K562 (cell line): ENCODE measurements at regions not wholly inside any gene's neighbourhood (a gene's known extent, or its start where the extent isn't known, plus 50 kb on each side); places are given as distances from the start of the nearest gene placed in this dataset.

Experiments used
- CBFB ChIP-seq: sonication (generic); formaldehyde crosslinking; IDR thresholded peaks from 2 replicates; pipeline ENCODE4 v1.4.0; 2020; ENCODE audit warnings: mild to moderate bottlenecking, missing genetic modification reagents
- CBX3 ChIP-seq, 2 experiments: IDR thresholded peaks; 1 replicate in 1 of 2; 2 replicates in 1 of 2; pipeline ENCODE4 v1.6.1; 2012; ENCODE audit warnings: inconsistent platforms in 2 of 2, low read length in 2 of 2, borderline replicate concordance in 1 of 2, control low read depth in 1 of 2
- EGR1 ChIP-seq: fragments of 450-650 bp; conservative IDR thresholded peaks from 2 replicates; pipeline ENCODE4 v1.6.1; 2017; ENCODE audit warnings: mild to moderate bottlenecking
- EP300 ChIP-seq: IDR thresholded peaks from 2 replicates; pipeline ENCODE4 v1.6.1; 2012; ENCODE audit warnings: low read length, improper control_type of control experiment
- JUN ChIP-seq, 2 experiments: sonication (generic) in 1 of 2; formaldehyde crosslinking in 1 of 2; IDR thresholded peaks; 2 replicates each; pipeline versions ENCODE4 v1.6.1 to v1.8.0; 2012 to 2022; ENCODE audit warnings: borderline replicate concordance in 2 of 2, mild to moderate bottlenecking in 2 of 2, improper control_type of control experiment in 1 of 2, low read depth in 1 of 2, low read length in 1 of 2, missing genetic modification reagents in 1 of 2
- MTF1 ChIP-seq: fragments of 250-450 bp; sonication (Bioruptor Pico); IDR thresholded peaks from 2 replicates; pipeline ENCODE4 v1.9.0; 2021; ENCODE audit warnings: moderate library complexity, mild to moderate bottlenecking, inconsistent platforms, borderline replicate concordance
- SIN3B ChIP-seq: fragments of 450-650 bp; IDR thresholded peaks from 2 replicates; pipeline ENCODE4 v1.6.1; 2017; ENCODE audit warnings: low read depth, mild to moderate bottlenecking, moderate library complexity
- SREBF2 ChIP-seq: sonication (generic); formaldehyde crosslinking; IDR thresholded peaks from 2 replicates; pipeline ENCODE4 v1.4.0; 2020; ENCODE audit warnings: mild to moderate bottlenecking, missing genetic modification reagents
- TBL1XR1 ChIP-seq, 2 experiments: IDR thresholded peaks; 2 replicates each; pipeline ENCODE4 v1.6.1; 2012; ENCODE audit warnings: improper control_type of control experiment in 2 of 2, low read length in 2 of 2, mild to moderate bottlenecking in 1 of 2
- ZBED1 ChIP-seq: IDR thresholded peaks from 2 replicates; pipeline ENCODE4 v1.6.1; 2014
- TF ChIP-seq, protein P1 (sequence below): sonication (generic); formaldehyde crosslinking; IDR thresholded peaks from 2 replicates; pipeline ENCODE4 v1.8.1; 2022; ENCODE audit warnings: missing genetic modification reagents
- TF ChIP-seq, protein P2 (sequence below), 3 experiments: IDR thresholded peaks in 2 of 3; conservative IDR thresholded peaks in 1 of 3; 2 replicates each; pipeline ENCODE4 v1.5.1; 2011 to 2012; ENCODE audit warnings: low read length in 3 of 3, mild to moderate bottlenecking in 3 of 3, control low read depth in 2 of 3, improper control_type of control experiment in 1 of 3, inconsistent platforms in 1 of 3, low read depth in 1 of 3, mixed read lengths in 1 of 3, moderate library complexity in 1 of 3; ENCODE audit not compliant: insufficient read depth in 2 of 3

DNA sequence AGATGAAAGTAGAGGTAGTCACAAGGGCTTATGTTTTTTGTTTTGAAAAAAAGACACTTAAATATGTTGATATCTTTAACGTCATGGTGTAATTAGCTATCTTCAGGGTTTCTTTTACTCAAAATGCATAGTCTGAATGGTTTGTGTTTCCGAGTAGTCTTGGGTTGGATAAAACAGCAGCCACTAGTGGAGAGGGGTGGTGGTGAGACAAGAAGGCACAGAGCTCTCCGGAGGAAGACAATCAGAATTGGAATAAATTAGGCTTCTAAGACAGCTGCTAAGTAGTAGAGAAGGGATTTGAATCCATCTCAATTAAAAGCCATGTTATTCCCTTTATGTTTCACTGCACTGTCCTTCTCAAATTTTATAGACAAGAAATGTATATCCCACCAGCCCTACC lies 240.4 kb upstream of the VEGFC start:
- TF ChIP-seq SREBF2 (CRISPR knock-in tag) (no peak), CBX3 (IDR thresholded peaks at IDR 0.05; ENCODE audit: borderline replicate concordance in 1 of 2, low read length in 2 of 2) (no peak), SIN3B (no peak), EGR1 (no peak), EP300 (no peak), JUN (IDR thresholded peaks at IDR 0.05; ENCODE audit: borderline replicate concordance, low read depth, low read length) (no peak), JUN (CRISPR knock-in tag; IDR thresholded peaks at IDR 0.05; ENCODE audit: borderline replicate concordance) (no peak), MTF1 (CRISPR knock-in tag) (no peak), TBL1XR1 (IDR thresholded peaks at IDR 0.05; ENCODE audit: low read length in 2 of 2) (no peak), ZBED1 (no peak), CBFB (CRISPR knock-in tag) (no peak)
- TF ChIP-seq, protein P1, sequence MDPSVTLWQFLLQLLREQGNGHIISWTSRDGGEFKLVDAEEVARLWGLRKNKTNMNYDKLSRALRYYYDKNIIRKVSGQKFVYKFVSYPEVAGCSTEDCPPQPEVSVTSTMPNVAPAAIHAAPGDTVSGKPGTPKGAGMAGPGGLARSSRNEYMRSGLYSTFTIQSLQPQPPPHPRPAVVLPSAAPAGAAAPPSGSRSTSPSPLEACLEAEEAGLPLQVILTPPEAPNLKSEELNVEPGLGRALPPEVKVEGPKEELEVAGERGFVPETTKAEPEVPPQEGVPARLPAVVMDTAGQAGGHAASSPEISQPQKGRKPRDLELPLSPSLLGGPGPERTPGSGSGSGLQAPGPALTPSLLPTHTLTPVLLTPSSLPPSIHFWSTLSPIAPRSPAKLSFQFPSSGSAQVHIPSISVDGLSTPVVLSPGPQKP (CRISPR knock-in tag), result no peak
- TF ChIP-seq, protein P2, sequence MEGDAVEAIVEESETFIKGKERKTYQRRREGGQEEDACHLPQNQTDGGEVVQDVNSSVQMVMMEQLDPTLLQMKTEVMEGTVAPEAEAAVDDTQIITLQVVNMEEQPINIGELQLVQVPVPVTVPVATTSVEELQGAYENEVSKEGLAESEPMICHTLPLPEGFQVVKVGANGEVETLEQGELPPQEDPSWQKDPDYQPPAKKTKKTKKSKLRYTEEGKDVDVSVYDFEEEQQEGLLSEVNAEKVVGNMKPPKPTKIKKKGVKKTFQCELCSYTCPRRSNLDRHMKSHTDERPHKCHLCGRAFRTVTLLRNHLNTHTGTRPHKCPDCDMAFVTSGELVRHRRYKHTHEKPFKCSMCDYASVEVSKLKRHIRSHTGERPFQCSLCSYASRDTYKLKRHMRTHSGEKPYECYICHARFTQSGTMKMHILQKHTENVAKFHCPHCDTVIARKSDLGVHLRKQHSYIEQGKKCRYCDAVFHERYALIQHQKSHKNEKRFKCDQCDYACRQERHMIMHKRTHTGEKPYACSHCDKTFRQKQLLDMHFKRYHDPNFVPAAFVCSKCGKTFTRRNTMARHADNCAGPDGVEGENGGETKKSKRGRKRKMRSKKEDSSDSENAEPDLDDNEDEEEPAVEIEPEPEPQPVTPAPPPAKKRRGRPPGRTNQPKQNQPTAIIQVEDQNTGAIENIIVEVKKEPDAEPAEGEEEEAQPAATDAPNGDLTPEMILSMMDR (IDR thresholded peaks at IDR 0.05 in 2 of 3, conservative IDR thresholded peaks at IDR 0.05 in 1 of 3; ENCODE audit: insufficient read depth in 2 of 3, low read depth in 1 of 3, low read length in 3 of 3), result no peak
